ENCODE measurements at regions not wholly inside any gene's neighbourhood (a gene's known extent, or its start where the extent isn't known, plus 50 kb on each side); places are given as distances from the start of the nearest gene placed in this dataset.

- Histone ChIP-seq H3K4me1 (no peaks in the 10 kb centered on the region), H3K4me3 (no peak overlapping the region), H3K27ac (no peak overlapping the region), H3K27me3 (no peaks in the 10 kb centered on the region), H3K36me3 (no peaks in the 10 kb centered on the region), H3K9me3 (no peaks in the 10 kb centered on the region)
- DNase-seq (ENCODE audit: extremely low spot score in 2 of 2), result no peak
- intact Hi-C loops (cut with DNase I), result no loop called here
- TF ChIP-seq CTCF (IDR thresholded peaks at IDR 0.05) (no peak), POLR2A (IDR thresholded peaks at IDR 0.05) (no peak), POLR2AphosphoS5 (IDR thresholded peaks at IDR 0.05; ENCODE audit: insufficient read depth in 1 of 2, low read depth in 1 of 2) (no peak)
Measured at GRCh38 chr1:87735750-87736149, 407.1 kb downstream of the LMO4 start.

- intact Hi-C loops (cut with DNase I), result no loop called here
- TF ChIP-seq POLR2AphosphoS5 (IDR thresholded peaks at IDR 0.05; ENCODE audit: insufficient read depth in 1 of 2, low read depth in 1 of 2), result no peak
- no peak for TF ChIP-seq CTCF (IDR thresholded peaks at IDR 0.05)
- TF ChIP-seq POLR2A (IDR thresholded peaks at IDR 0.05), result no peak
- no peak for DNase-seq (ENCODE audit: extremely low spot score in 2 of 2)
Measured at GRCh38 chr1:87739141-87739540, 410.5 kb downstream of the LMO4 start.

GRCh38 chr1:87739704-87740103 is 411.0 kb downstream of the LMO4 start:
- no peak overlapping the region for H3K4me3 ChIP-seq
- H3K27me3 ChIP-seq, result no peaks in the 10 kb centered on the region
- H3K27ac ChIP-seq, result no peak overlapping the region
- no peaks in the 10 kb centered on the region for H3K9me3 ChIP-seq
- no peak for DNase-seq (ENCODE audit: extremely low spot score in 2 of 2)
- H3K36me3 ChIP-seq, result no peaks in the 10 kb centered on the region
- TF ChIP-seq POLR2AphosphoS5 (IDR thresholded peaks at IDR 0.05; ENCODE audit: insufficient read depth in 1 of 2, low read depth in 1 of 2) (no peak), POLR2A (IDR thresholded peaks at IDR 0.05) (no peak), CTCF (IDR thresholded peaks at IDR 0.05) (no peak)
- intact Hi-C loops (cut with DNase I), result no loop called here
- no peaks in the 10 kb centered on the region for H3K4me1 ChIP-seq

More at GRCh38 chr1:87739141-87739540, 410.5 kb downstream of the LMO4 start:
- Histone ChIP-seq H3K27ac (no peak overlapping the region), H3K4me1 (no peaks in the 10 kb centered on the region), H3K4me3 (no peak overlapping the region), H3K9me3 (no peaks in the 10 kb centered on the region), H3K27me3 (no peaks in the 10 kb centered on the region), H3K36me3 (no peaks in the 10 kb centered on the region)

GRCh38 chr1:87743256-87743655 is 414.6 kb downstream of the LMO4 start:
- H3K4me1 ChIP-seq, result no peaks in the 10 kb centered on the region
- TF ChIP-seq CTCF (IDR thresholded peaks at IDR 0.05) (no peak), POLR2A (IDR thresholded peaks at IDR 0.05) (no peak)
- intact Hi-C loops (cut with DNase I), result no loop called here
- no peak for DNase-seq (ENCODE audit: extremely low spot score in 2 of 2)
- no peak overlapping the region for H3K27ac ChIP-seq
- no peaks in the 10 kb centered on the region for H3K9me3 ChIP-seq
- H3K27me3 ChIP-seq, result no peaks in the 10 kb centered on the region
- H3K36me3 ChIP-seq, result no peaks in the 10 kb centered on the region
- H3K4me3 ChIP-seq, result no peak overlapping the region

GRCh38 chr1:87744056-87744455 is 415.4 kb downstream of the LMO4 start:
- intact Hi-C loops (cut with DNase I), result no loop called here
- Histone ChIP-seq H3K27ac (no peak overlapping the region), H3K36me3 (no peaks in the 10 kb centered on the region), H3K9me3 (no peaks in the 10 kb centered on the region), H3K4me1 (no peaks in the 10 kb centered on the region), H3K4me3 (no peak overlapping the region), H3K27me3 (no peaks in the 10 kb centered on the region)
- DNase-seq (ENCODE audit: extremely low spot score in 2 of 2), result no peak
- TF ChIP-seq POLR2A (IDR thresholded peaks at IDR 0.05), result no peak
- TF ChIP-seq CTCF (IDR thresholded peaks at IDR 0.05), result no peak
- no peak for TF ChIP-seq POLR2AphosphoS5 (IDR thresholded peaks at IDR 0.05; ENCODE audit: insufficient read depth in 1 of 2, low read depth in 1 of 2)
